Upper lobe of right lung (tissue), 1 donor: ENCODE measurements at regions not wholly inside any gene's neighbourhood (a gene's known extent, or its start where the extent isn't known, plus 50 kb on each side); places are given as distances from the start of the nearest gene placed in this dataset.

ENCODE experiments used
- ATAC-seq: fragments of 200-7000 bp; cut with Tn5 transposase; one replicate; pipeline ENCODE4 v1.9.1; 2020; ENCODE audit warnings: mild to moderate bottlenecking, moderate library complexity
- DNase-seq: peaks from one replicate; pipeline ENCODE4 v3.0.0-alpha.2; 2020
- H3K27ac ChIP-seq: fragments of 200-600 bp; one replicate; pipeline ENCODE4 v1.8.0; 2022
- H3K27me3 ChIP-seq: fragments of 200-600 bp; one replicate; pipeline ENCODE4 v1.8.0; 2022; ENCODE audit warnings: mild to moderate bottlenecking
- H3K36me3 ChIP-seq: fragments of 200-600 bp; one replicate; pipeline ENCODE4 v1.8.0; 2022
- H3K4me1 ChIP-seq: fragments of 200-600 bp; one replicate; pipeline ENCODE4 v1.8.0; 2022
- H3K4me3 ChIP-seq: fragments of 200-600 bp; one replicate; pipeline ENCODE4 v1.8.0; 2022; ENCODE audit warnings: mild to moderate bottlenecking
- H3K9me3 ChIP-seq: fragments of 200-600 bp; one replicate; pipeline ENCODE4 v1.8.0; 2022
- intact Hi-C: fragments of 100-400 bp; cut with DNase I; formaldehyde crosslinking; loops from one replicate; pipeline ENCODE4 v1.11.0; 2022
- TF ChIP-seq, protein P1 (sequence below): fragments of 200-600 bp; IDR thresholded peaks from one replicate; pipeline ENCODE4 v1.8.0; 2022; ENCODE audit warnings: antibody characterized with exemption
- donor health status: DM: no; HTN: yes; CAD: no; lungs with severe emphysema.

DNA sequence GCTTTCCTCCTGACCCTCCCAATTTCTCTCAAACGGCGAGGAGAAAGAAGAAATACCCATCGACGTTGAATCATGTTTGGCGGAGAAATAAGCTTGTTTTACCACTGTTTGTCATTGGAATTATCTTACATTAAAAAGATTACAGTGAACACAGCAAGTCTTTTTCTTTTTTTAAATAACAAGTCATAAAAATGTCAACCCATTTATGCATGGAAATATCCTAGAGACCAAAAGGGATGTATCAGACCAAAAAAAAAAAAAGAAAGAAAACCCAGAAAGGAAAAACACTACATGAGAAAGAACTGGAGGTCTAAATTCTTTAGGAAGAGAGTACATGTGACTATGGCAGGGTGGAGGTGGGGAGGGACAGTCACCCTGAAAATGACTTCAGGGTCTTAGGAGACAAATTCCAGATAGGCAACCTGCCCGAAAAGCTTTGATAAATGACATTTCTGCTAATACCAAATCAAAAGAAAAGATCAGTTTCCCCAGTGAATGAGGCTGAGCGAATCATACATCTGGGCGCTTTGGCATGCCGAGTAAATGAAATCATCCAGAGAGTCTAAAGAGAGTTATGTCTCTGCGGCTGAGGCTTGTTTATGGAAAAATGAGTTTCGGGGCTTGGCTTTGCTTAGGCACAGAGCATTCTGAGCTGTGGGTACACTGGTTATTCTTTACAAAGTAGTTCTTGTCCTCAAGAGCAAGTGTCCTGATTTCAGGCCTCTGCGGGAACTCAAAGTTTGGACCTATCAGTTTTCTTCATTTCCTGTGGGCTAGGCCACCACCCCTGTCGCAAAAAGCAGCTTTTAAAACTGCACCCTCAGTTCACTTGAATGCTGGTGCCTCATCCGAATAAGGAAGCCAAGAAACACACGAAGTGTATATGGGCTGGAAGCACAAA lies 110.1 kb upstream of the TGFBR2 start:
- peaks cover 14% of the 10 kb centered on the region for H3K4me1 ChIP-seq
- DNase-seq (no peak), ATAC-seq (peak; percentile 25)

DNA sequence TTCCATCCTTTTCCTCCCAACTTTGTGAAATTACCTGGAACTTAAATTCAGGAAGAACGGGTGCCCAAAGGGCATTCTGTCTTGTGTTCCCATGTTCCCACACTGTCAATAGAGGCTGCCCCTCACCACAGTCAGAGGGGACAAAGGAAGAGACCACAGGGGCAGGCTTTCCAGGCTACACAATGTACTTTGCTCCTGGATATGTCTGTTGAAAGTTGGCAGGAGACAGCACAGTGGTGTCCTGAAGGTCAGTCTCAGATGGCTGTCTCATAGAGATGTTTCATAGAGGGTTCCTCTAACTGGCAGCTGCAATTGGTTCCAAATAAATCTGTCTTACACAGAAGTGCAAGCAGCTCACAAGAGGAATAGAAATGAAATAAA lies 107.8 kb upstream of the TGFBR2 start:
- ATAC-seq (no peak), DNase-seq (no peak)
- Histone ChIP-seq H3K36me3 (no peaks in the 10 kb centered on the region), H3K4me1 (peaks cover 10% of the 10 kb centered on the region), H3K4me3 (no peak overlapping the region), H3K27ac (no peak overlapping the region), H3K27me3 (no peaks in the 10 kb centered on the region), H3K9me3 (no peaks in the 10 kb centered on the region)
- intact Hi-C loops: no loop called here
- TF ChIP-seq, protein P1, sequence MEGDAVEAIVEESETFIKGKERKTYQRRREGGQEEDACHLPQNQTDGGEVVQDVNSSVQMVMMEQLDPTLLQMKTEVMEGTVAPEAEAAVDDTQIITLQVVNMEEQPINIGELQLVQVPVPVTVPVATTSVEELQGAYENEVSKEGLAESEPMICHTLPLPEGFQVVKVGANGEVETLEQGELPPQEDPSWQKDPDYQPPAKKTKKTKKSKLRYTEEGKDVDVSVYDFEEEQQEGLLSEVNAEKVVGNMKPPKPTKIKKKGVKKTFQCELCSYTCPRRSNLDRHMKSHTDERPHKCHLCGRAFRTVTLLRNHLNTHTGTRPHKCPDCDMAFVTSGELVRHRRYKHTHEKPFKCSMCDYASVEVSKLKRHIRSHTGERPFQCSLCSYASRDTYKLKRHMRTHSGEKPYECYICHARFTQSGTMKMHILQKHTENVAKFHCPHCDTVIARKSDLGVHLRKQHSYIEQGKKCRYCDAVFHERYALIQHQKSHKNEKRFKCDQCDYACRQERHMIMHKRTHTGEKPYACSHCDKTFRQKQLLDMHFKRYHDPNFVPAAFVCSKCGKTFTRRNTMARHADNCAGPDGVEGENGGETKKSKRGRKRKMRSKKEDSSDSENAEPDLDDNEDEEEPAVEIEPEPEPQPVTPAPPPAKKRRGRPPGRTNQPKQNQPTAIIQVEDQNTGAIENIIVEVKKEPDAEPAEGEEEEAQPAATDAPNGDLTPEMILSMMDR: no peak

More for the DNA sequence above, 110.1 kb upstream of the TGFBR2 start:
- peak overlapping the region; percentile 51 for H3K27ac ChIP-seq
- TF ChIP-seq, protein P1: no peak
- H3K4me3 ChIP-seq: no peak overlapping the region
- intact Hi-C loops: no loop called here
- no peaks in the 10 kb centered on the region for H3K9me3 ChIP-seq
- H3K27me3 ChIP-seq: no peaks in the 10 kb centered on the region
- no peaks in the 10 kb centered on the region for H3K36me3 ChIP-seq

DNA sequence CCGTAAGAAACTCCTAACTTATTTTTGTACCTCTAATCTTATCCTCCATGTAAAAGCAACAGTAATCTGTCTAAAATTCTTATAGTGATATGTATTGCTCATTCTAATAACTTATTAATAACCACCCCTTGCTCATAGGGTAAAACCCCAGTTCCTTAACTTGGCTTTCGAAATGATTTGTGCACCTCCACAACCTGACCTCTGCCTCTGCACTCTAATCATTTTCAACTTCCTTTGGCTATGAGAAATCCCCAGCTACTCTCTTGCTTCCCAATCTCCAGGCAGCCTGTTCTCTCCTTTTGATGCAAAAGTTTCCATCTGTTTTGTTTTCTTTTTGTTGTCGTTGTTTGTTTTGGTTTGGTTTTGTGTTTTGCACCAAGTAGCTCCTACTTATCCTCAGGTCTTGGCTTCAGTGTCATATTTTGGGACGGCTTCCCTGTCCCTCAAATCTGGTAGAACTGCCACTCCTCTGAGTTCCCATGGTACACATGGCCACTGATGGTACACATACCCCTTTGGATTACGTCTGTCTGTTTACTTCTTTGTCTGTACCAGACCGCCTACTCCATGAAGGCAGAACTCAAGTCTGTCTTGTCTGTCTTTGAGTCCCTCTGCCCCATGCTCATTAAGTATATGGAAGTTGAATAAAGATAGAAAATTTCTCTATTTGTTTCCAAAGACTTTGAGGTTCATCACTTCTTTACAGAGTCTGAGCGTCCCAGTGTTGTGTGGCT lies 105.6 kb upstream of the TGFBR2 start:
- no peak overlapping the region for H3K27ac ChIP-seq
- H3K36me3 ChIP-seq: no peaks in the 10 kb centered on the region
- no peak overlapping the region for H3K4me3 ChIP-seq
- H3K4me1 ChIP-seq: peaks cover 10% of the 10 kb centered on the region
- TF ChIP-seq, protein P1: no peak
- ATAC-seq: no peak
- no peak for DNase-seq
- intact Hi-C loops: no loop called here
- H3K27me3 ChIP-seq: no peaks in the 10 kb centered on the region
- no peaks in the 10 kb centered on the region for H3K9me3 ChIP-seq

DNA sequence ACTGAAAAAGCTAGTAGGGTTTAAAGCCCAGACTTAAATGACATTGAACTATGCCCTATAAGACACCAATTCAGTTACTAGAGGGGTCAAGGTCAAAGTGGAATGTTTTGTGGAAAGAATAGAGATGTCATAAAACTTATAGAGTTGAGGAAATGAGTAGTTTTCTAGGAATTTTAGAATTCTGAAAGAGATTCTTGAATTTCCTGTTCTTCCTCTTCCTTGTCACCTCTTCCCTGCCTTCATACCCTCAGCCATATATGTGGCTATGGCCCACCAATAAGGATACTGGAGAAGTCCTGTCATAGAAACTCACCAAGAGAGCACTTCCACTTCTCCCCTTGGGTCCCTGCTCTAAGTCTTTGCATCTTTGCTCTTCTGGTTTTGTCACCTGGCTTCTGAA lies 104.9 kb upstream of the TGFBR2 start:
- DNase-seq (no peak), ATAC-seq (no peak)
- H3K27me3 ChIP-seq: no peaks in the 10 kb centered on the region
- no peak overlapping the region for H3K4me3 ChIP-seq
- no peaks in the 10 kb centered on the region for H3K9me3 ChIP-seq
- TF ChIP-seq, protein P1: no peak
- peaks cover 3% of the 10 kb centered on the region for H3K4me1 ChIP-seq
- H3K27ac ChIP-seq: no peak overlapping the region
- intact Hi-C loops: no loop called here
- no peaks in the 10 kb centered on the region for H3K36me3 ChIP-seq

DNA sequence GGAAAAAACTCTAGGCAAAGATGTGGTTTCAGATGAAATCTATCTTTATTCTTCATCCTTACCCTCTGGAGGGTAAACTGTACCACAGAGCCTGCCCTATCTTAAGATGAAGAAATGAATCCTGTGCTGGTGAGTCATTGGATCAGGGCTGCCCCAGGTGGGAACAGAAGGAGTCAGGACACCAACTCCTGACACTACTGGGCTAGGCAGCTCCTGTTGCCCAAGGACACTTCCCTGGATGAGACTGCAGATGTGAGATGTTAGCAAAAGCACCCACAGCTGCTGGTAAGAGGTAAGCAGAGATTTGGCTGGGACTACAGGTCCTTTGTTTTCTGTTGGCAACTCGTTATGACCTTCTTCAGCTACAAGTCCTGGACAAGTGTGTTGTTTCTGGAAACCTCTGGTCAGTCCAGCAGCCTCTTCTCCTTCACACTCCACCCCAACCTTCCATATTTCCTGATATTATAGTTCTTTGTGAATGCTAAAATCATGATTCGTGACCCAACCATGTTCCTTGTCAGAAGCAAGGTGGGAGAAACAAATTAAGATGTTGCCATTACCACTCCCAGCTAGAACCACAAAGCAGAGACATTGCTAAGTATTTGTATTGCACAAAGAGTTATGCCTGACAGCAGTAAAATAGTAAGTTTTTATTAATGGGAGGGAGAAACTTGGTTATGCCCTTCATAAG lies 104.2 kb upstream of the TGFBR2 start:
- intact Hi-C loops: no loop called here
- Histone ChIP-seq H3K27me3 (no peaks in the 10 kb centered on the region), H3K9me3 (no peaks in the 10 kb centered on the region), H3K36me3 (no peaks in the 10 kb centered on the region), H3K27ac (no peak overlapping the region), H3K4me1 (no peaks in the 10 kb centered on the region), H3K4me3 (no peak overlapping the region)
- ATAC-seq (no peak), DNase-seq (no peak)
- TF ChIP-seq, protein P1: no peak
